ENCODE measurements at regions not wholly inside any gene's neighbourhood (a gene's known extent, or its start where the extent isn't known, plus 50 kb on each side); places are given as distances from the start of the nearest gene placed in this dataset.

DNA sequence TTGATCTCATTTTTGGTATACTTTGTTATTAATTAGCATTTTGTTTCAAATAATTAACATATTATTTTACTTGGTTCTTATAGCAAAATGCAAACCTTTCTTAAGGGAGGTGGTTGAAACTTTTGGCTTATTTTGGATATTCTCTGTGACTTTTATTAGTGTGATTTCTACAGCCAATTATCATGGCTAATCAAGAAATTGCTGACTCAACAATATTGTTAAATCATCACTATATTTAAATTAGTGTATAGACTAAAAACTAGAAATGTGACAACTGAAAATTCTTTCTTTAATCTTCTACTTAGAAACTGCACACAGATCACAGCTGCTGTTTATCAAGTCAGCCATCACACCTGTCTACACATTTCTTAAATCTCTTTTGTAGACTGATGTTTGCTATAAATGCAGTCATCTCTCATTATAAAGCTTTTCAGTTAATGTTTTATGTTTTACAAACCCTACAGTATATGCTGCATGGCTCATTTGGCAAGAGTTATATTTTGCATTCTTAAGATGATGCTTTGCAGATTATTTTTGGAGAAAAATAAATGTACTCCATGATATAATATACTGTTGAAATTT, 389.8 kb upstream of the PCDH10 start:
- TF ChIP-seq, protein P1, sequence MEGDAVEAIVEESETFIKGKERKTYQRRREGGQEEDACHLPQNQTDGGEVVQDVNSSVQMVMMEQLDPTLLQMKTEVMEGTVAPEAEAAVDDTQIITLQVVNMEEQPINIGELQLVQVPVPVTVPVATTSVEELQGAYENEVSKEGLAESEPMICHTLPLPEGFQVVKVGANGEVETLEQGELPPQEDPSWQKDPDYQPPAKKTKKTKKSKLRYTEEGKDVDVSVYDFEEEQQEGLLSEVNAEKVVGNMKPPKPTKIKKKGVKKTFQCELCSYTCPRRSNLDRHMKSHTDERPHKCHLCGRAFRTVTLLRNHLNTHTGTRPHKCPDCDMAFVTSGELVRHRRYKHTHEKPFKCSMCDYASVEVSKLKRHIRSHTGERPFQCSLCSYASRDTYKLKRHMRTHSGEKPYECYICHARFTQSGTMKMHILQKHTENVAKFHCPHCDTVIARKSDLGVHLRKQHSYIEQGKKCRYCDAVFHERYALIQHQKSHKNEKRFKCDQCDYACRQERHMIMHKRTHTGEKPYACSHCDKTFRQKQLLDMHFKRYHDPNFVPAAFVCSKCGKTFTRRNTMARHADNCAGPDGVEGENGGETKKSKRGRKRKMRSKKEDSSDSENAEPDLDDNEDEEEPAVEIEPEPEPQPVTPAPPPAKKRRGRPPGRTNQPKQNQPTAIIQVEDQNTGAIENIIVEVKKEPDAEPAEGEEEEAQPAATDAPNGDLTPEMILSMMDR (conservative IDR thresholded peaks at IDR 0.05; ENCODE audit: control insufficient read depth, insufficient read depth, low read depth, low read length), result no peak
- DNase-seq (ENCODE audit: low read depth), result no peak
- no peak overlapping the region for H3K4me3 ChIP-seq (ENCODE audit: control insufficient read depth, low read depth, low read length)

DNA sequence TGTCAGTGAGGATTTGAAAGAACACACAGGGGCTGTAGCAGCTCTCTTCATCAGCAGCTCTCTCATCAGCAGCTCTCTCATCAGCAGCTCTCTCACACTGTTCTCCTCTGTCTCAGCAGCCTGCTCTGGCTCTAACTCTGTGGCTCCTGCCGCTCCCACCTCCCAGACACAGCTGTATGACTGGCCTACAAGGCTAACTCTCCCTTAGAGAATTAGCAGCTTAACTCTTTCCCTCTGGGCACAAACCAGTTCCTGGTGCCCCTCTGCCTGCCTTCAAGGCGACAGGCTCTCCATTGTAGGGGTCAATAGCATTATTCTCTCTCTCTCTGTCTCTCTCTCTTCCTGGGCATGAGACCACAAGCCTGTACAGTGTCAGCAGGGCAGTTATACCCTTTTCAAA, 385.6 kb upstream of the PCDH10 start:
- H3K4me3 ChIP-seq (ENCODE audit: control insufficient read depth, low read depth, low read length), result no peak overlapping the region
- TF ChIP-seq, protein P1 (conservative IDR thresholded peaks at IDR 0.05; ENCODE audit: control insufficient read depth, insufficient read depth, low read depth, low read length), result no peak
- DNase-seq (ENCODE audit: low read depth), result no peak

DNA sequence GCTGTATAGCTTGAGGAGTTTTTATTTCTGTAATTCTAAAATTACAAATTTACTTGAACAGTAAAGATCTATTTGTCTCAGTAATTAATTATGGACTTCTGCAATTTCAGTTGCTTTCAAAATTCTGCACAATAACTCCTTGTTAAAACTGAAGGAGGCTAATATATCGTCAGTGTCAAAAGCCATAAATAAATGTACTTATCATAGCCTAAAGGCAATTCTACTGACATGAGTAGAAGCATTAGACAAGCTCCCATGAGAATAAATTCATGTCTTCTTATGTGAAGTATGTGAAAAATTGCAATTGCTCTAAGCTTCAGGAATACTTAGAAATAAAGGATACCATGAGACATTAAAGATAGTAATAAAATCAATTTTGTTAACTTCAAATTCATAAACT, 381.2 kb upstream of the PCDH10 start:
- H3K4me3 ChIP-seq (ENCODE audit: control insufficient read depth, low read depth, low read length), result no peak overlapping the region
- TF ChIP-seq, protein P1 (conservative IDR thresholded peaks at IDR 0.05; ENCODE audit: control insufficient read depth, insufficient read depth, low read depth, low read length), result no peak
- DNase-seq (ENCODE audit: low read depth), result no peak

DNA sequence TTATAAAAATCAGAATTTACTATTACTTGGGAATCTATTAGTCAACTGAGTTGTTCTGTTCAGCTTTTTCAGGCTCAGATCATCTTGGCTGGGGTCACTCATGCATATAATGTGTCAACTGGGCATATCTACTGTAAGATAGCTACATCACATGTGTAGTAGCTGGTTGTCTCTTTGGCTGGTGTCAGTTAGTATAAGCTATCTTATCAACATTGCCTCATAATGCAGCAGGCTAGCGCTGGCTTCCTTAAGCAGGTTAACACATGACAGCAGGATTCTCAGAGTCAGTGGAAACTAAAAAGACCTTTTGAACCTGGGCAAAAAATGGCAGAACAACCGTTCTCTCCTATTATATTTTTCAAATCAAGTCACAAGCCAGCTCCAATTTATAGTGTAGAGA, 378.3 kb upstream of the PCDH10 start:
- no peak for DNase-seq (ENCODE audit: low read depth)
- no peak overlapping the region for H3K4me3 ChIP-seq (ENCODE audit: control insufficient read depth, low read depth, low read length)
- TF ChIP-seq, protein P1 (conservative IDR thresholded peaks at IDR 0.05; ENCODE audit: control insufficient read depth, insufficient read depth, low read depth, low read length), result no peak

- no peak for DNase-seq (ENCODE audit: low read depth)
- TF ChIP-seq, protein P1 (conservative IDR thresholded peaks at IDR 0.05; ENCODE audit: control insufficient read depth, insufficient read depth, low read depth, low read length), result no peak
- H3K4me3 ChIP-seq (ENCODE audit: control insufficient read depth, low read depth, low read length), result no peak overlapping the region
These were observed 356.8 kb upstream of the PCDH10 start for GRCh38 chr4:132792310-132792709.

GRCh38 chr4:132797856-132798255, 351.2 kb upstream of the PCDH10 start:
- no peak overlapping the region for H3K4me3 ChIP-seq (ENCODE audit: control insufficient read depth, low read depth, low read length)
- no peak for DNase-seq (ENCODE audit: low read depth)
- TF ChIP-seq, protein P1 (conservative IDR thresholded peaks at IDR 0.05; ENCODE audit: control insufficient read depth, insufficient read depth, low read depth, low read length), result no peak

Data from fibroblast of mammary gland (primary cell).